Nephron (organoid): ENCODE measurements at regions not wholly inside any gene's neighbourhood (a gene's known extent, or its start where the extent isn't known, plus 50 kb on each side); places are given as distances from the start of the nearest gene placed in this dataset.
"Not testable (repeated sequence)": the region's sequence is repeated elsewhere in the genome, so short reads cannot be mapped to it uniquely, and the experiment has no call there.

ENCODE experiments used
- H3K27ac Mint-ChIP-seq, 3 experiments: 2 replicates each; pipeline ENCODE4 v1.8.0; 2020; ENCODE audit warnings: mixed read lengths in 3 of 3, mild to moderate bottlenecking in 2 of 3, moderate library complexity in 1 of 3
- H3K27me3 Mint-ChIP-seq: 2 replicates; pipeline ENCODE4 v1.8.0; 2021; ENCODE audit warnings: low read depth, mild to moderate bottlenecking, moderate library complexity, mixed read lengths
- H3K36me3 Mint-ChIP-seq: 2 replicates; pipeline ENCODE4 v1.8.0; 2020; ENCODE audit warnings: low read depth, mixed read lengths
- H3K4me1 Mint-ChIP-seq: 2 replicates; pipeline ENCODE4 v1.8.0; 2020; ENCODE audit warnings: mixed read lengths
- H3K4me3 Mint-ChIP-seq, 3 experiments: 2 replicates each; pipeline ENCODE4 v1.8.0; 2020; ENCODE audit warnings: mild to moderate bottlenecking in 3 of 3, mixed read lengths in 3 of 3, moderate library complexity in 2 of 3
- H3K9me3 Mint-ChIP-seq: 2 replicates; pipeline ENCODE4 v1.8.0; 2020; ENCODE audit warnings: mixed read lengths
- TF ChIP-seq, protein P1 (sequence below), 3 experiments: fragments of 200-600 bp; sonication (generic); IDR thresholded peaks; one replicate each; pipeline ENCODE4 v1.5.0; 2021; ENCODE audit warnings: antibody characterized with exemption in 3 of 3; ENCODE audit not compliant: unreplicated experiment in 3 of 3

- TF ChIP-seq, protein P1, sequence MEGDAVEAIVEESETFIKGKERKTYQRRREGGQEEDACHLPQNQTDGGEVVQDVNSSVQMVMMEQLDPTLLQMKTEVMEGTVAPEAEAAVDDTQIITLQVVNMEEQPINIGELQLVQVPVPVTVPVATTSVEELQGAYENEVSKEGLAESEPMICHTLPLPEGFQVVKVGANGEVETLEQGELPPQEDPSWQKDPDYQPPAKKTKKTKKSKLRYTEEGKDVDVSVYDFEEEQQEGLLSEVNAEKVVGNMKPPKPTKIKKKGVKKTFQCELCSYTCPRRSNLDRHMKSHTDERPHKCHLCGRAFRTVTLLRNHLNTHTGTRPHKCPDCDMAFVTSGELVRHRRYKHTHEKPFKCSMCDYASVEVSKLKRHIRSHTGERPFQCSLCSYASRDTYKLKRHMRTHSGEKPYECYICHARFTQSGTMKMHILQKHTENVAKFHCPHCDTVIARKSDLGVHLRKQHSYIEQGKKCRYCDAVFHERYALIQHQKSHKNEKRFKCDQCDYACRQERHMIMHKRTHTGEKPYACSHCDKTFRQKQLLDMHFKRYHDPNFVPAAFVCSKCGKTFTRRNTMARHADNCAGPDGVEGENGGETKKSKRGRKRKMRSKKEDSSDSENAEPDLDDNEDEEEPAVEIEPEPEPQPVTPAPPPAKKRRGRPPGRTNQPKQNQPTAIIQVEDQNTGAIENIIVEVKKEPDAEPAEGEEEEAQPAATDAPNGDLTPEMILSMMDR (IDR thresholded peaks at IDR 0.05; ENCODE audit: unreplicated experiment in 3 of 3) = no peak
- no peak overlapping the region for H3K27ac Mint-ChIP-seq
- H3K36me3 Mint-ChIP-seq = no peaks in the 10 kb centered on the region
- no peaks in the 10 kb centered on the region for H3K27me3 Mint-ChIP-seq
- H3K4me1 Mint-ChIP-seq = no peaks in the 10 kb centered on the region
- no peak overlapping the region for H3K4me3 Mint-ChIP-seq
- H3K9me3 Mint-ChIP-seq = peaks cover 10% of the 10 kb centered on the region
Measured at GRCh38 chr6:160804639-160805038, 102.6 kb downstream of the PLG start.

DNA sequence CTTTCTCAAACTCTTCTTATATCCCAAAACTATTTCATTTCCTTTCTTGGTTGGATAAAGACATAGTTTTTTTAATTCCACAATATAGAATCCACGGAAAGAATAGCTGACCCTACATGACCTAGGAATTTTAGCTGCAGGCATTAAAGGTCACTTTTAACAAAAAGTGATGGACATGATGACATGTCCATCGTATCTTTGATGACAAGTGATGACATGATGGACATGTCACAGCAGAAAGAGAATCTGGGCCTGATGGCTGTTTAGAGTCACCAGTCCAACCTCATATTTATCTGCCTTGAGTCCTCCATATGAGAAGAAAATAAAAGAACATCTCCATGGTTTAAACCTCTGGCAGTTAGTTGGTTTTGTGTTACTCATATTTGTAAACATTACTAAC lies 106.2 kb downstream of the PLG start:
- TF ChIP-seq, protein P1 (IDR thresholded peaks at IDR 0.05; ENCODE audit: unreplicated experiment in 3 of 3) = no peak
- H3K4me3 Mint-ChIP-seq = no peak overlapping the region
- no peaks in the 10 kb centered on the region for H3K9me3 Mint-ChIP-seq
- H3K4me1 Mint-ChIP-seq = no peaks in the 10 kb centered on the region
- no peak overlapping the region for H3K27ac Mint-ChIP-seq
- H3K36me3 Mint-ChIP-seq = no peaks in the 10 kb centered on the region
- H3K27me3 Mint-ChIP-seq = no peaks in the 10 kb centered on the region

DNA sequence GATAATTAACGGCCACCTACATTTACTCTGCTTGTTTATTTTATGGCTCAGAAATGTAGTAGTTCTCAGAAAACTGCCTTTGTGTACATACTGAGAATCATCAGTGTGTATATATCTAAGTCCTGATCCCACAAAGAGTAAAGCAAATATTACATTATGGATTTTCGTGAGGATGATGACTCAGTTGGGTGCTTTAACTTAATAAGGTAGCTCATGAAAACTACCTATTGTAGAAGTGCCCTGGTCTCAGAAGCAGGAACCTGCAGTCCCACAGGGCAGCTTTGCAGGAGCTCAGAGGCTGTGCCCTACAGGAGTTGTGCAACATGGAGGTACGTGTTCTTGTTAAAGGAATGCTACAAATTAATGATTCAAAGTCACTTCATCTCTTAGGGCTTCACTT lies 108.2 kb downstream of the PLG start:
- no peaks in the 10 kb centered on the region for H3K27me3 Mint-ChIP-seq
- TF ChIP-seq, protein P1 (IDR thresholded peaks at IDR 0.05; ENCODE audit: unreplicated experiment in 3 of 3) = no peak
- H3K4me1 Mint-ChIP-seq = no peaks in the 10 kb centered on the region
- H3K27ac Mint-ChIP-seq = no peak overlapping the region
- no peaks in the 10 kb centered on the region for H3K36me3 Mint-ChIP-seq
- H3K9me3 Mint-ChIP-seq = no peaks in the 10 kb centered on the region
- no peak overlapping the region for H3K4me3 Mint-ChIP-seq

GRCh38 chr6:160812097-160812496 lies 110.1 kb downstream of the PLG start:
- H3K4me3 Mint-ChIP-seq = no peak overlapping the region
- no peak overlapping the region for H3K27ac Mint-ChIP-seq
- H3K36me3 Mint-ChIP-seq = no peaks in the 10 kb centered on the region
- no peaks in the 10 kb centered on the region for H3K9me3 Mint-ChIP-seq
- TF ChIP-seq, protein P1 (IDR thresholded peaks at IDR 0.05; ENCODE audit: unreplicated experiment in 3 of 3) = no peak
- no peaks in the 10 kb centered on the region for H3K27me3 Mint-ChIP-seq
- H3K4me1 Mint-ChIP-seq = no peaks in the 10 kb centered on the region

DNA sequence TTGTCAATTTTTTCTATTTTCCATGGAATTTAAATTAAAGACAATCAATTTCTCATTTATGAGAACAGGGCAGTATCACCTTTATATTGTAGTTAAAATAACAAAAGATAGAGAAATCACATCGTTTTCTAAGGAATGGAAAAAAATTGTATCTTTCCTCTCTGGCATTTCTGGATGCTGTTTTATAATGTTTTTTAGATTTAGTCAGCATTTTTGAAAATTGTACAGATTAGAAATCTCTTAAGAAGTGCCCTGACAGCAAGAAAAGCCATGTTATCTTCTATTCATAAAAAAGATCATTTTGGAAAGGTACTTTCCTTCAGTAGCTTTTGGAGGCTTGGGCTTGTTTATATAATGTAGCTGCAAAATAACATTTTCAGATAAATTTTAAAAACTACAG lies 116.9 kb downstream of the PLG start:
- Mint-ChIP-seq H3K4me1 (no peaks in the 10 kb centered on the region), H3K27ac (no peak overlapping the region), H3K4me3 (no peak overlapping the region), H3K9me3 (peaks cover 11% of the 10 kb centered on the region), H3K27me3 (peaks cover 4% of the 10 kb centered on the region), H3K36me3 (no peaks in the 10 kb centered on the region)
- TF ChIP-seq, protein P1 (IDR thresholded peaks at IDR 0.05; ENCODE audit: unreplicated experiment in 3 of 3) = no peak

DNA sequence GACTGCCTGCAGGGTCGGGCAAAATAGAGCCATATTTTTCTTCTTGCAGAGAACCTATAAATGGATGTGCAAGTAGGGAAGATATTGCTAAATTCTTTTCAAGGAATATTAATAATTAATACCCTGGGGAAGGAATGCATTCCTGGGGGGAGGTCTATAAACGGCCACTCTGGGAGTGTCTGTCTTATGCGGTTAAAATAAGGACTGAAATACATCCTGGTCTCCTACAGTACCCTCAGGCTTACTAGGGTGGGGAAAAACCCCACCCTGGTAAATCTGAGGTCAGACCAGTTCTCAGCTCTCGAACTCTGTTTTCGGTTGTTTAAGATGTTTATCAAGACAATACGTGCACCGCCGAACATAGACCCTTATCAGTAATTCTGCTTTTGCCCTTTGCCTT lies 118.6 kb downstream of the PLG start:
- not testable (repeated sequence) for H3K27ac Mint-ChIP-seq, H3K36me3 Mint-ChIP-seq, H3K27me3 Mint-ChIP-seq, H3K4me3 Mint-ChIP-seq, H3K4me1 Mint-ChIP-seq
- H3K9me3 Mint-ChIP-seq = peaks cover 11% of the 10 kb centered on the region
